Epithelial cell of esophagus (primary cell): ENCODE measurements at regions not wholly inside any gene's neighbourhood (a gene's known extent, or its start where the extent isn't known, plus 50 kb on each side); places are given as distances from the start of the nearest gene placed in this dataset.

Source experiments
- DNase-seq: peaks from one replicate; pipeline ENCODE4 v3.0.0; 2010; ENCODE audit warnings: low read depth
- H3K4me3 ChIP-seq: 2 replicates; pipeline ENCODE4 v1.5.1; 2011; ENCODE audit warnings: mild to moderate bottlenecking, low read length, control low read depth
- TF ChIP-seq, protein P1 (sequence below): IDR thresholded peaks from 2 replicates; pipeline ENCODE4 v1.5.1; 2011; ENCODE audit warnings: low read depth, mild to moderate bottlenecking, low read length, control low read depth, inconsistent platforms; ENCODE audit not compliant: insufficient read depth; ENCODE audit errors: missing control alignments

DNA sequence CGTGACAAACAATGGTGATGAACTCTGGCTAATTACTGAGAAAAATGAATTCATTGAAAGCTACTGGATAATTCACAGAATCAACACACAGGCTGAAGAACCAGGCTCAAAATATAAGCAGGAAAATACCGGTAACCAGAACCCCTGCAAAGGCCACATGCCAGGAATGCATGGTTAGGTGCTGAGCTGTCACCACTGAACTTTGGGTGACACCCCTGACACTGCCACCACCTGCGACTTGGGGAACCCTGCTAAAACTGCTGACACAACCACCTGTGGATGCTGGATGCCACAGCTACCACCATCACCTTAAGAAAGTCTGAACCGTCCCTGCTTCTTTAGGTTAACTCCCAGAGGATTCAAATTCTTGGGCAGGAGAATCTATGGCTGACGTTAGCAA, 72.0 kb upstream of the NR4A3 start:
- no peak overlapping the region for H3K4me3 ChIP-seq
- TF ChIP-seq, protein P1, sequence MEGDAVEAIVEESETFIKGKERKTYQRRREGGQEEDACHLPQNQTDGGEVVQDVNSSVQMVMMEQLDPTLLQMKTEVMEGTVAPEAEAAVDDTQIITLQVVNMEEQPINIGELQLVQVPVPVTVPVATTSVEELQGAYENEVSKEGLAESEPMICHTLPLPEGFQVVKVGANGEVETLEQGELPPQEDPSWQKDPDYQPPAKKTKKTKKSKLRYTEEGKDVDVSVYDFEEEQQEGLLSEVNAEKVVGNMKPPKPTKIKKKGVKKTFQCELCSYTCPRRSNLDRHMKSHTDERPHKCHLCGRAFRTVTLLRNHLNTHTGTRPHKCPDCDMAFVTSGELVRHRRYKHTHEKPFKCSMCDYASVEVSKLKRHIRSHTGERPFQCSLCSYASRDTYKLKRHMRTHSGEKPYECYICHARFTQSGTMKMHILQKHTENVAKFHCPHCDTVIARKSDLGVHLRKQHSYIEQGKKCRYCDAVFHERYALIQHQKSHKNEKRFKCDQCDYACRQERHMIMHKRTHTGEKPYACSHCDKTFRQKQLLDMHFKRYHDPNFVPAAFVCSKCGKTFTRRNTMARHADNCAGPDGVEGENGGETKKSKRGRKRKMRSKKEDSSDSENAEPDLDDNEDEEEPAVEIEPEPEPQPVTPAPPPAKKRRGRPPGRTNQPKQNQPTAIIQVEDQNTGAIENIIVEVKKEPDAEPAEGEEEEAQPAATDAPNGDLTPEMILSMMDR = no peak
- DNase-seq = no peak

DNA sequence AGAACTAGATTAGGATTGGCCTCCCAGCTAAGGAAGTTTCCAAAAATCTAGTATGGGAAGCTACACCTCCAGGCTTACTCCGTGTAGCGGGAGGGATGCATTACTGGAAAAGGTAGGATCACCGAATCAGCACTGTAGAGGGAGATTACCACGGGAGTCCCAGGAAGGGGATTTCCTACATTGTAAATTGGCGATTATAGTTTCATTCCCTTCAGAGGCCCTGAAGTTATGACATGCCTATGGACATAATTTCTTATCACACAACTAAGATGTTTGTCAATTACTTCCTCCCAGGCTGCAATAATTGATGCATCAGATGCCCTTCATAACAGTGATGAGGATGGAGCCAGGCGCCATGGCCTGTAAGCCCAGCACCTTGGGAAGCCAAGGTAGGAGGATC, 71.2 kb upstream of the NR4A3 start:
- TF ChIP-seq, protein P1 = no peak
- no peak overlapping the region for H3K4me3 ChIP-seq
- no peak for DNase-seq

DNA sequence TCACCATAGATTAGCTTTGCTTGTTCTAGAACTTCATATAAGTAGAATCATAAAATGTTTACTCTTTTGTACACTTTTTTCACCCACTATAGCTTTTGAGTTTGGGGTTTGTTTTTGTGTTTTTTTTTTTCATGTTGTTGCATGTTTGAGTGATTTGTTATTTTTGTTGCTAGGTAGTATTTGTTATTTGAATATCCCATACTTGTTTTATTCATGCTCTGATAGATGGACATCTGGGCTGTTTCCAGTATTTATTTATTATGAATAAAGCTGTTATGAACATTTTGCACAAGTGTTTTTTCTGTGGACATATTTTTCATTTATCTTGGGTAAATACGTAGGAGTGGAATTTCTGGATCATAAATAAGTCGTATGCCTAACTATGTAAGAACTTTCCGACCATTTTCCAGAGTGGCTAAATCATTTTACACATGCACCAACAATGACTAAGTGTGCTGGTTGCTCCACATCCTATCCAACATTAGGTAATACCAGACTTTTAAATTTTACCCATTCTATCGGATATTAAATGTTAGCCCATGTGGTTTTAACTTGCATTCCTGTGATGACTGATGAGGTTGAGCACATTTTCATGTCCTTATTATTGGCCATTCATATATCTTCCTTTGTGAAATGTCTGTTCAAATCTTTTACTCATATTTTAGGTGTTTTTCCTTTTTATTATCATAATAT, 69.1 kb upstream of the NR4A3 start:
- TF ChIP-seq, protein P1 = no peak
- DNase-seq = peak; percentile 88

DNA sequence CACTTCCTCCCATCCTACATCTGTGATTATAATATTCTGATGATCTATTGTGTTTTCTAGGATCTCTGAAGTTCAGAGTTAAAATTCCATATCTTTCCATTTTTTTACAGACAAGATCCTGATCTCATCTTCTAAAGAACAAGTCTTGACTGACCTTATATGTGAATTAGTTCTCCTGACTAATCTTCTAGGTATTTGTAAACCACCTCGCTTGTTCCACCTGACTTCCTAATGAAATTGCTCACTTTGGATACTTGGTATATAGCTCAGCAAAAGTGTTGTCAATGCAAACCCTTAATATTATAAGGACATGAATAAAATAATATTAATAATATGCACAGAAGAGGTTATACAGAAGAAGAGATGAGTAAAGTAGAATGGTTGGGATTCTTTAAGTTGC, 68.2 kb upstream of the NR4A3 start:
- TF ChIP-seq, protein P1 = no peak
- DNase-seq = peak; percentile 83
- no peak overlapping the region for H3K4me3 ChIP-seq

More for the DNA sequence above, 69.1 kb upstream of the NR4A3 start:
- no peak overlapping the region for H3K4me3 ChIP-seq

DNA sequence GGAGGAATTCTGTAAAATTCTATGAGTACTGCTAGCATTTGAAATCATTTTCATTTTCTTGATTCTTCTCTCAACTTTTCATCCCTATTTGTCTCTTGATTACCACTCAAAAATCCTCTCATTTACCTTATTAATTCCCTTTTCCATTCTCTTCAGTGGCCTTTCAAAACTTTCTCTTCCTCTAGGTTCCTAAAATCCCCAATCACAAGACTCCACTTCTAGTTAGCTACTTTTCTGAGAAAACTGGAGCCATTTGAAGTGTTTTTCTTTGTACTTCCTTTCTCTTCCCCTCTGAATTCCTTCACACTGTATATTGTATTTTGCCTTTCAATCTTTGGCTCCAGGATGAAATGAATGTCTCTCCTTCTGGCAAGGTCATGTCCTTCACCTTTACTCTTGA, 61.3 kb upstream of the NR4A3 start:
- TF ChIP-seq, protein P1 = no peak

DNA sequence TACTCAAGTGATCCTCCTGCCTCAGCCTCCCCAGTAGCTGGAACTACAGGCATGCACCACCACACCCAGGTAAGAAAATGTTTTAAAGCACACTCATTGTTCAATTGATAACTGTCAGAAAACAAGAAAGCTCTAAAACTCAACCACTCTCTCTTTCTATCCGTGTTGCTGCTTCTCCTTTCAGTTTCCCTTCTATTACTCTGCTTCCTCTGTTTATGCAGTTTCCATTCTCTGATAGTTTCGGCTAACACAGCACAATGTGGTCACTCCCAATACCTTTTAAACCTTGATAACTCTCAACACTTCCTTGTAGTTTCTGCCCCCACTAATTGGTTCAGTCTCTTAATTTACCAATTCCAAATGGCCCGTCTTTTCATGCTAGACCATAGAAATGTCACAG, 59.2 kb upstream of the NR4A3 start:
- TF ChIP-seq, protein P1 = no peak
- no peak overlapping the region for H3K4me3 ChIP-seq
- no peak for DNase-seq

More for the DNA sequence above, 61.3 kb upstream of the NR4A3 start:
- H3K4me3 ChIP-seq = no peak overlapping the region
- no peak for DNase-seq
